ENCODE measurements at regions not wholly inside any gene's neighbourhood (a gene's known extent, or its start where the extent isn't known, plus 50 kb on each side); places are given as distances from the start of the nearest gene placed in this dataset.

GRCh38 chr1:56188855-56189254 lies 390.5 kb downstream of the PLPP3 start:
- no peak for DNase-seq (ENCODE audit: low read depth)

DNA sequence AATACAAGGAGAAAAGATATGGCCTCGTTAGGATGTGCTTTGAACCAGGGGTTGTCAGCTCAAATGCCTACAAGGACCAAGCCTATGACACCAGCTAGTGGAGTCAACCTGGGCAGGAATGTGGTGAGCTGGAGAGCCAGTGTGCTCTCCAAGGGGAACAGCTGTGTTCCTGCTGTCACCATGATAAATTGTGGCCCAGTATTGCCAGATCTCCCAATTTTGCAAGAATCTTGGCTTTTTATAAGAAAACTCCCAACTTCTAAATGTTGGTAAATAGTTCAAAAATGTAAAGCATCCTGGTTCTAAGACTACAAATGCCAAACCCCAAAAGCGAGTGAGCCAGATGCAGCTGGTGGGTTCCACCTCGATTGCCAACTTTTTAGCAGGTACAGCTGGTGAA lies 391.1 kb downstream of the PLPP3 start:
- no peak for DNase-seq (ENCODE audit: low read depth)

- no peak for DNase-seq (ENCODE audit: low read depth)
Measured at GRCh38 chr1:56187405-56187804, 392.0 kb downstream of the PLPP3 start.

DNA sequence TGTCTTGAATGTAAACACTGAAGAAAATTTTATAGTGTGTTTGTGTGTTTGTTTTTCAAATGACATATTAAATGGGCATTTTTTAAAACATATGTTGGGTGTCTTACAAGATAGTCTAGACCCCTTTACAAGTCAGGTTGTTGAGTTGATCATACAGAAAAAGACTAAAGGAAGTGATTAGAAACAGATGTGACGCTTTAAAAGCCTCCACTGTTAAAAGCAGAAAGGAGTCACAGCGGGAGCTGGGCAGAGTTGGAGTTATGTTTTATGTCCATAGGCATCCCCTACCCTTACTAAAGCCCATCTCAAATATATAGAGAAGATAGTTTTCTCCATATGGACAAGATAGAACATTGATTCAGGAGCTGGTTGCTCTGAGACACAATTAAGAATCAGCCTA lies 393.9 kb downstream of the PLPP3 start:
- DNase-seq (ENCODE audit: low read depth): no peak

GRCh38 chr1:56183151-56183550 lies 396.2 kb downstream of the PLPP3 start:
- DNase-seq (ENCODE audit: low read depth): no peak

- no peak for DNase-seq (ENCODE audit: low read depth)
Measured at GRCh38 chr1:56180520-56181190, 398.7 kb downstream of the PLPP3 start.

DNA sequence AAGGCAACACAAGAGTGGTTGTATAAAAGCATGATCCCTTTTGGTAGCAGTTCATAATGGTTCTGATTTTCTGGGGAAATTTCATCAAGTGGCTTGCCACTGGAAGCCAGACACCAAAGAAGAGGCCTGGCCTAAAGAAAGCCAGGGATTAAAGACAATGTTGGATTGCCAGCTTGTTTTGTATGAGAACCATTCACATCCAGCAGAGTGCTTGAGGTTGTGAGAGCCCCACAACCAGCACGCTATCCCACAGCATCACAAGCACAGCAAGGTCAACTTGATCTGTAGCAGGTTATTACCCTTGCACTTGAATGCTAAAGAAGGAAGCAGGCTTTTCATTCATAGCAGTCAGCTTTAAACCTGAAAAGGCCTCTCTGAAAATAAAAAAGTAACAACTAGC lies 399.8 kb downstream of the PLPP3 start:
- DNase-seq (ENCODE audit: low read depth): no peak

DNA sequence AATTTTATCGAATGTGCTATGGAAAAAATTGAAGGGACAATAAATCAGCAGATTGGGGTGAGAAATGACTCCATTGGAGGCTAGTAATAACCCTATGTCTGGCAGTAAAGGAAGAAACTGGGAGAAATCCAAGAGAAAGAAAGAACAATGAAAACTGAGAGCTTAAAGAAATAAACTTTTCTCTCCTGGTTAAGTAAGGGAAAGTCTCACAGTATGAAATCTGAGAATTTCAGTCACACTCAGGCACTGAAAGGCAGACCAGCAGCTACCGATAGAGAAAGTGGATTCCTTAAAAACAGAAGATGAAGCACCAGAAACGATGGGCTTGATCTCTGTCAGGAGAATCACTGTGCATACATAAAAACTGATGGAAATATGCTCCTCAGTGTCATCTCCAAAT lies 404.2 kb downstream of the PLPP3 start:
- DNase-seq (ENCODE audit: low read depth): no peak

GRCh38 chr1:56174176-56174885 lies 405.0 kb downstream of the PLPP3 start:
- no peak for DNase-seq (ENCODE audit: low read depth)

DNA sequence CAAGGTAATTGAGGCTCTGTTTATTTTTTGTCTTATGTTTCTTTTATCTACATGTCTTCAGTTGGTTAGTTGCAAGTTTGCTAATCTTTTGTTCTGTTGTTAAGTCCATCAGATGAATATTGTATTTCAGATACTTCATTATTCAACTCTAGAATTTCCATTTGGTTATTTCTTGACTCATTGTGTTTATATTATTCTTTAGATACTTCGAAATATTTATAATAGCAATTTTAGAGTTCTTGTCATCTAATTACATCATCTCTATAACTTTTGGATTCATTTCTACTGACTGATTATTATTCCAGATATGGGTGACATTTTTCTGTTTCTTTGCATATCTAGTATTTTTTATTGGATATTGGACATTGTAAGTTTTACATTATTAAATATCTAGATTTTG lies 405.6 kb downstream of the PLPP3 start:
- no peak for DNase-seq (ENCODE audit: low read depth)

DNA sequence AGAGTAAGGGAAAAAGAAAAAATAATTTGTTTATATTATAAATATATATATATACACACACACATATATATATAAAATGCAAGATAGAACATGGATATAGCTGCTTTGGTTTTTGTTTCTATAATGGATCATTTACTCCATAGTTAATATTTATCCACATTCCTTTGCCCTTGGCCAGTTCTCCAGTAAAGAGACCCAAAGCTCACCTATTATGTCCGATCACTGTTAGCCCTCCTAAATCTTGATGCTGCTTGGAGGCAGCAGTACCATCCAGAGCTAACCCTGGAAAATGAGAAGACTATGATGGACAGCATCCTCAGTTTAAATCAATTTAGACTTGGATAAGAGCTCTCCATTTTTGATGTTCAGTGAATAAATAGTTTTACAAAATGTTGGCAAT lies 407.7 kb downstream of the PLPP3 start:
- no peak for DNase-seq (ENCODE audit: low read depth)

DNA sequence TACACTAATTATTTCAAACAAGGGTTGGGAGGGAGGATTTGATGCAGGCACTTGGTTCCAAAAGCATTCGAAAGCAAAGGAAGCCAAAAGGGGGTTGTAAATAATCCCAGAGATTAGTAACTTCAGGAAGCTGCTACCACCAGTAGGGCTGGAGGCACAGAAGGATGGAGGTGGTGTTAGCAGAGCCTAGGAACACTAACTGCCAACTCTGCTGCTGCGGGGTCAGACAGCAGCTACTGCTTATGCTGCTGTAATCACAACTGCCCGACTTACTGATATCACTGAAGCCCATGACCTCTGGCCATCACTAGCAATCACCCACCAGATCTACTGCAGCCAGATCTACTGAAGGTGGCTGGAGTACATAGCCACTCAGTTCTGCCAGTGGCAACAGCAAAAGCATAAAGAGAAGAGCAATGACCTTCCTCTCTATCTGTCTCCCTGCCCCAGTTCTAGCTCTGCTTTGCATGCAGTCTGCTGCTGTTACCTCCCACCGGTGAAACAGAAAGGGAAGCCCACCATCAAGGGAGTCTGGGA lies 408.5 kb downstream of the PLPP3 start:
- DNase-seq (ENCODE audit: low read depth): no peak

DNA sequence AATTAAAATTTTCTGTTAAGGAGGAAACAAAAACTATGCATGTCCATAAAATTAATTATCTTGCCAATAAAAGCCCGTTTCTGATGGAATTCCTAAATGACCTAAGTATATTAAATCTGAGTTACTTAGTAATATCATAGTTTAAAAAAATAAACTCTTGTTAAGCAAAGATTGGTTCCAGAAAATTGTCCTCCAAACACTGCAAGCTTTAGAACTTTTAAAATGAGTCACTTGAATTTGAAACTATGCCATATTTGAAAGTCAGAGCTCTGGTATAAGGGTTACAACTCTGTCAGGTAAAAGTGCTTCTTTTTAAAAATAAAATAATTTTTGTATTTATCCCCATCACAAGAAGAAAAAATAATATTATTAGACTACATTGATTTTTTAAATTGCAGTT lies 409.5 kb downstream of the PLPP3 start:
- no peak for DNase-seq (ENCODE audit: low read depth)

GRCh38 chr1:56168176-56168575 lies 411.2 kb downstream of the PLPP3 start:
- DNase-seq (ENCODE audit: low read depth): no peak

DNA sequence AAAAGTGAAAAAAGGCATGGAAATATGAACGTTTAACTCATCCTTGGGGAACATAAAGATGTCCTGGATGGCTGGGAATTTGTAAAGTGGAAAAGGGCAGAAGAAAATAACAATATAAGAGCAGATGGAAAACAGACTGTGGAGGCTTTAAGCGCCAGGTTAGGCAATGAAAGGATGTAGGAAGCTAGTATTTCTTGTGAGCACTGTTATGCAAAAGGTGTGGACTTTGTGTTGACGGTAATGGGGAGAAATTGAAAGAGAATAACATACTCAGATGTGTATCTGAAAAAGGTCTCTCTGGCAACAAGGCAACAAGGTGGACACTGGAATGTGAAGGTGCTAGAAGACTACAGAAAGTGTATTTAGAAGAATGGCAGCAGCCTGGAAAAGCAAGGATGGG lies 411.8 kb downstream of the PLPP3 start:
- DNase-seq (ENCODE audit: low read depth): no peak

GRCh38 chr1:56160773-56161315 lies 418.5 kb downstream of the PLPP3 start:
- DNase-seq (ENCODE audit: low read depth): no peak

GRCh38 chr1:56156971-56157876 lies 422.1 kb downstream of the PLPP3 start:
- DNase-seq (ENCODE audit: low read depth): no peak

DNA sequence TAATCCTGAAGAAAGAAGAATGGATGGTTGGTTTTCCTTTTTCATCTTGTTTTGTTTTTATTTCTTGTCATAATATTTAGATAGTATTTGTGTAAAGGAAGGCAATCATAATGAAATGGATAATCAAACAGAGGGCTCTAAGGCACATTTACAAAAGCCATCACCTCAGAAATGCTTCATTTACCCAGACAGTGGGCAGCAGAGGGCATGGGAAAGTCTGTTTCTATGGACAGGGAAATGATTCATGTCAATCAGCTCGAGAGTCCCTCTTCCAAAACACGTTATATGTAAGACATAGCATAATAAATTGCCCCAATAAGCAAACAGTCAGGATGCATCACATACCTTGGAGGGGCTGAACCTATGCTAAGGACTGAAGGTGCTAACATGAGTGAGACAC lies 426.1 kb downstream of the PLPP3 start:
- no peak for DNase-seq (ENCODE audit: low read depth)

- no peak for DNase-seq (ENCODE audit: low read depth)
Measured at GRCh38 chr1:56152635-56153034, 426.7 kb downstream of the PLPP3 start.

DNA sequence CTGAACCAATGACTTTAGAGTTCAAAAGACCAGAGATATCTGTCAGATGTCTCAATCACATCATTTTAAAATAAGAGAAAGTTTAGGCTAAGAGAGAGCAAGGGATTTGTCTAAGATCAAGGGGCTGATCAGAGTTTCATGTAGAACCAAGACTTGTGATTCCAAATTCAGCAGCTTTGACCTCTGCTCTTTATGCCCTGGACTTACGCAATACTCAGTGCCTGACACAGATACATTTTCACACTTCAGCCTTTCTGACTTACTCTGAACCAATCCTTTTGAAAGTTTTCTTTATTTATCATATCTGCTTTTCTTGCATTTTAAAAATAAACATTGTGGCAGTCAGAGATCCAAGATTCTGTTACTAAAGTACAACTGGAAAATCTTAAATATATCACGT lies 428.0 kb downstream of the PLPP3 start:
- DNase-seq (ENCODE audit: low read depth): no peak

- DNase-seq (ENCODE audit: low read depth): no peak
Measured at GRCh38 chr1:56150441-56151215, 428.7 kb downstream of the PLPP3 start.

GRCh38 chr1:56149761-56150160 lies 429.6 kb downstream of the PLPP3 start:
- DNase-seq (ENCODE audit: low read depth): no peak
